ENCODE measurements at regions not wholly inside any gene's neighbourhood (a gene's known extent, or its start where the extent isn't known, plus 50 kb on each side); places are given as distances from the start of the nearest gene placed in this dataset.
"Not testable (repeated sequence)": the region's sequence is repeated elsewhere in the genome, so short reads cannot be mapped to it uniquely, and the experiment has no call there.

DNA sequence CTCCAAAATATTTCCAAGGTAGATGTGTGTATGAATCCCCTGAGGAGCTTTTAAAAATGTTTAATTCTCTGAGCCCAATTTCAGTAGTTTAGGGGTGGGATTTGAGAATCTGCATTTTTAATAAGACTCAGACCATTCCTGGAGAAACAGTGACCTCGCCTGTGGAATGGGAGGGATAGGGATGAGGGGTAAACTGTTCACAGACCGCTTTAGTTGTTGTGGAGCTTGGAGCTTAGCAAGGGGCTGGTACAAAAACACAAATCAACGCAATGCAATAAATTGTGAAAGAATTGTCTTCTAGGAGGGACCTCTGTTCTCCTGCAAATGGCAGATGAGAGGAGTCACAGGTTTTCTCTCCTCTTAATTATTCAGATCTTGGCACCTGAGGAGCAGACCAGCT lies 239.3 kb upstream of the SULF2 start:
- no peak for DNase-seq

DNA sequence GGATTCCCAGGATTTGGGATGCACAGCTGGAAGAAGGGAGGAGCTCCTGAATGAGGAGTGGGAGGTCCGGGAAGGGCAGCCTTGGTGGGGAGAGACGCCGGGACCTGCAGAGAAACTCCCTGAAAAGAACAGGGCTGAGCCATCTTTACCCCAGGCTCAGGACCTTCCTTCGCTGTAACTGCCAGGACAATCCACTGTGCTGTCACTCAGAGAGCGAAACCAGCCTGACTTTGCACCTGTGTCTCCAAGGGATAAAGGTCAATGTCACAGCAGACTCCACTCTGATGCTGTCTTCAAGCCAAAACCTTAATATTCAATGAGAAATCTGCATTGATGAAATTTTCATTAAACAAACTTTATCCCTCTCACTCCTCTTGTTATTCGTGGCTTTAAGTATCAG lies 235.4 kb upstream of the SULF2 start:
- not testable (repeated sequence) for DNase-seq

DNA sequence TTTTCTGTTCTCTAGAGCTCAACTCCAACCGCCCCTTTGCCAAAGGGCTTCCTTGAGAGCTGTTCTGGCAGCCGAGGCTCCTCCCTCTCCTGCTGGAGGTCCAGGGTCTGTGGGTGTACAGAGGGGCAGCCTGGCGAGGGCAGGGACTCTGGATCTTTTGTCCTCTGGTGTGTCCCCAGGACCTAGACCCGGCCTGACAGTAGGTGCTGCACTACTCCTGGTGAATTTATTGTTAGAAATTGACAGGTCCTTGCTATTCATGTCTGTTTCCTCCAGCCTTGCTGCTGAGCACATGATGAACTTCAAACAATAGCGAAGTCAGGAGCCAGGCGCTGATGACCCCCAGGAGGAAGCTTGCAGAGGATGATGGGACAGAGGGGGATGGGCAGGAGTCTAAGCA lies 234.7 kb upstream of the SULF2 start:
- no peak for DNase-seq

DNA sequence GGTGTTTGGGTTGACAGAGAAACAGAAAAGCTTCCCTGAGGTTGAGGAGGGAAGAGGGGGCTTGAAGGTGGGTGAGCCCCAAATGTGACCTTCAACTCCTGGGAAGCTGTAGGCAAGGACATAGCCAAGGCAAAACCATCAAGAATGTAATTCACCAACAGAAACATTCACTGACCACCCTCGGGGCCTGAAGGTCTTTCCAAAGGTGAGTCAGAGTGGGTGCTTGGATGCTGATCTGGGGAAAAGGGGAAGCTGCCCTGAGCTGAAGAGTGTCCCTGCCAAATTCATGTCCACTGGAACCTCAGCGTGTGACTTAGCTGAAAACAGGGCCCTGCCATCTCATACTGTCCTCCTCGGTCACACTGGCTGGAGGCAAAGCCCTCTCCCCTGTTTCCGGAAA lies 234.2 kb upstream of the SULF2 start:
- no peak for DNase-seq

DNA sequence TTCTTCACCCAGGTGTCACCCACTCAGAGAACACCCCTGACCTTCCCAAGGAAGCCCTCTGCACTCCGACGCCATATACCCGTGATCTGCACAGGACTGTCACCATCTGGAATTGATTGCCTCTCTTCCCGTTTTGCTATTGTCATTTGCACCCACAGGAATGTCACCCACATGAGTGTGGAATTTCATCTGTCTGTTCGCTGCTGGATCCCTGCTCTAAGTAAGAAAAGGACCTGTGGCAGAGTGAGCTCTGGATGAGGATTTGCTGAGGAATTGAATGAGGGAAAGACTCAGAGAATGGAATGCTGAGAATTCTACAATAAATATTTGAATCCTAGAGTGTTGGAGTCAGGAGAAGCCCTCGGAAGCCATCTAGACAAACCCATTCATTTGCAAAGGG lies 233.6 kb upstream of the SULF2 start:
- not testable (repeated sequence) for DNase-seq

DNA sequence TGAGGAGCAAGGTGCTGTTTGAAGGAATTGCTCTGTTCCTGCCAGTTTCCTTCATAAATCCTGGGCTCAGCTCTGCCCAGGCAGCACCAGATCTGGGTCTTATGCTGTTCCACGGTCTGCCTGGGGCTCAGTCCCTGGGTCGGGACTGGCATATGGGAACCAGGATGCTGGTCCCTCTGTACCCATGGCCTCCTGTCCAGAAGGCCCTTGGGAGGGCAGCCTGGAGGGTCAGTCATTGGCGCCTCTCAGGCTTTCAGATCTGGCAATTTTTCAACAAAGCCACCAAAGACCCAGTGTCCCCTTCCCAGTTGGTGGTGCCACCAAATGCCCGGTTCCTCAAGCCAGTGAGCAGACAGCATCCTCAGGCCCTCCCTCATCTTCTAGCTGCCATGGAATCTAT lies 232.7 kb upstream of the SULF2 start:
- no peak for DNase-seq

DNA sequence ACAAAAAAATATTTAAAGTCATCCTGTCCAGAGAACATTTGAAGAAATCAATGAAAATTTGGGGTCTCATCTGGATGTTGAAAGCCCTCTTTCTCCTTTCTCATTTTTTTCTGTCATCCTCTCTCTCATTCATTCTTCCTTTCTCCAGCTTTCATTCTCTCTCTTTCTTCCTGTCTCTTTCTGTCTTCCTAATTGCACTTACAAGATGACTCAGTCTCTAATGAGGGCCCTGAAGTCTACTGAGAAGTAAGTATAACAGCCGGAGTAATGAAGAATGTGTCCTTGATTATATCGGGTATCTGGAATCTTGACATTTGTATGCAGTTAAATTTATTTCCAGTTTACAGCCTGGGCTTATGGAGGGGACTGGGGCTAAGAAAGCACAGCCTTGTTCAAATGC lies 232.2 kb upstream of the SULF2 start:
- no peak for DNase-seq

DNA sequence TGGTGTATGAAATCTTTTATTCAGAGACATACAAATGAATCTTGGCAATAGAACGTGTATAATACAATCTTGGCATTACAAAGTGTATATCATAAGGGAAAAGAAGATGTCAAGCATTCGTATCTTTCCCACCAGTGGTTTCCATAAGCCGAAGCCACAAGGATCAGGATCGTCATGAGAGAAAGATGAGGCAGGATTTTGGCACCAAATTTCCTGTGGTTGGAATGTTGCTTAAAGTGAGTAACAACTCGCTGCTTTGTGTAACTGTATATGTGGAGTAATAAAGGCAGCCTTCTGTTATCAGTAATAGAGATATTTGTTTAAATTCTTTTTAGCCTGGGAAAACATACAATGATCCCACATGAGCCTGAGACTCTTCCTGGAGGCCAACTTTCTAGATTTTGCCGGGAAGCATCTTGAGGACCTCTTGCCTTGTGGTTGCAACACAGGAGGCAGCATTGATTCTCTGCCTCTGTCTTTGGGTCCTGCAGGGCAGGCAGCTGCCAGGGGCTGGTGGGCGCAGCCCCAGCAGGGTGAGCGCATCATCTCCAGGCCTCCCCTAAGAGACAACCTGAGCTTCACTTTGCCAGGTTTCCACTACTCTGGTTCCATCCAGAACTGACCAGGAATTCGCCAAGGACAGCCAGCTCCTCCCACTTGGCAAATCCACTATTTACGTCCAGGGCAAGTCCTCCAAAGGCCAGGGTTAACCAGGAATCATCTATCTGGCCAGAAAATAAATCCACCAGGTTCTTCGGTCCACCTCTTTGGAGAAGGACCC lies 230.9 kb upstream of the SULF2 start:
- DNase-seq: no peak

DNA sequence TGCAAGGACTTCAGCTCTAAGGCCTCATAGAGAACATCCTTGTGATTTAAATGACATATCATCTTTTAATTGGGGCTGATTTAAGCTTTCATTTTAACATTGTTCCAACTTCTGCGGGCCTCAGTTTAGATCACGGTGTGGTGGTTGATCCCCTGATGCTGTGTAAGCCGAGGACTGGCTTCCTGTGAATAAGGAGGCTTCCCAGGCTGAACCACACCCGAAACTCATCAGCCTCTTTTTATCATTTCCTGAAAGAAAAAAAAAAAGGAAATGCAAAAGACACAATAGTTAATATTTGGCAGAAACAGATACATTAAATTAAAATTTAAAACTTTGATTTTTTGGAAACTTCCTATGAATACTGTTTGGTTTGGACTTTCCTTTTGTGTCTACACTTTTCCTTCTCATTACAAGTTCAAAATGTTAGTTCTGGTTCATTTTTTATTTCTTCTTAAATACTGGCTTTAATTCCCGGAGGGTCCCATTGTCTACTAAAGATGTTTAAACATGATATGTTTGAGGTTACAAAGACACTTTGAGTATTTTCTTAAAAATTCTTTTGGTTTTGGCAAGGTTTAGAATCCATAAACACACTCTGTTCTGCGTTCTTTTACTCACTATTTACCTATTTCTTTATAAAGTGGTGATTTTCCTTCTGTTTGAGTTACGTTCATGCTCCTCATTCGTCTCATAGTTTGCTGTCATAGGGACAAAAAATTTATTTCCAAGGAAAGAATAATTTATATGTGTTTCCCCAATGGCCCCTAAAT lies 230.0 kb upstream of the SULF2 start:
- DNase-seq: no peak

DNA sequence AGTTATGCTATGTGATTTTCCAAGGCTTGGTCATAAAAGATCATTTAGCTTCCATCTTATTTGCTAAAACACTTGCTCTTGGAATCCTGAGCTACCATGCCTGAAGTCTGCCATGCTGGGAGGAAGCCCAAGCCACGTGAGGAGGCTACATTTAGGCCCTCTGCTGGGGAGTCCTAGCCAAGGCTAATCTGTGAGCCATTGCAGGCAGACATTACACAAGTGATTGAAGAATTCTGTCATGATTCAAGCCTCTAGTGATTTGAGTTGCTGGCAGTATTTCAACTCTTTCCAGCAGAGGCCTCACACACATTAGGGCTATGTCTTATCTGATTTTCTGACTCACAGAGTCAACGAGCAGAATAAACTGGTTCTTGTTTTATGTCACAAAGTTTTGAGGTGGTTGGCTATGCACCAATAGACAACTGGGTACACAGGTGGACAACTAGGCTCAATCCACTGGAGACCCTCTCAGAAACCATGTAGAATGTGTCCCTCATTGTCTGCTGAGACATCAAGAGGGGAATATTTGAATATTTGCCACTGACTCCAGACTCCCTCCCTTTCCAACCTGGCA lies 227.2 kb upstream of the SULF2 start:
- DNase-seq: no peak

DNA sequence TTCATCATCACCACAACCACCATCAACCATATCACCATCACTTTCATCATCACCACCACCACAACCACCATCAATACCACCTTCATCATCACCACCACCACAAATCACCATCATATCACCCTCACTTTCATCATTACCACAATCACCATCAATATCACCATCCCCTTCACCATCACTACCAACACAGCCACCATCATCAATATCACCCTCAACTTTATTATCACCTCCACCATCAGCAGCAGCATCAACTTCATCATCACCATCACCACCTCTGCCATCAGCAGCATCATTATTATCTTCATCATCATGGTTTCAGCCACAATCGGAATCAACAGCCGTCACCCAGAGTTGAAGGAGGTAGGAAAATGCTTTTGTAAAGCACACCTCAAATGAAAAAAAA lies 225.7 kb upstream of the SULF2 start:
- no peak for DNase-seq

DNA sequence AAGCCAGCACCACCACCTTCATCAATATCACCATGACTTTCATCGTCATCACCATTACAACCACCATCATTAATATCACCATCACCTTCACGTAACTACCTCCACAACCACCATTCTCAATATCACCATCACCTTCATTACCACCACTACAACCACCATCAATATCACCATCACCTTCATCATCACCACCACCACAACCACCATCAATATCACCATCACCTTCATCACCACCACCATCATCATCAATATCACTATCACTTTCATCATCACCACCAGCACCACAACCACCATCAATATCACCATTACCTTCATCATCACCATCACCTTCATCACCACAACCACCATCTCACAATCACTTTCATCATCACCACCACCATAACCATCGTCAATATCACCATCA lies 225.3 kb upstream of the SULF2 start:
- DNase-seq: no peak

DNA sequence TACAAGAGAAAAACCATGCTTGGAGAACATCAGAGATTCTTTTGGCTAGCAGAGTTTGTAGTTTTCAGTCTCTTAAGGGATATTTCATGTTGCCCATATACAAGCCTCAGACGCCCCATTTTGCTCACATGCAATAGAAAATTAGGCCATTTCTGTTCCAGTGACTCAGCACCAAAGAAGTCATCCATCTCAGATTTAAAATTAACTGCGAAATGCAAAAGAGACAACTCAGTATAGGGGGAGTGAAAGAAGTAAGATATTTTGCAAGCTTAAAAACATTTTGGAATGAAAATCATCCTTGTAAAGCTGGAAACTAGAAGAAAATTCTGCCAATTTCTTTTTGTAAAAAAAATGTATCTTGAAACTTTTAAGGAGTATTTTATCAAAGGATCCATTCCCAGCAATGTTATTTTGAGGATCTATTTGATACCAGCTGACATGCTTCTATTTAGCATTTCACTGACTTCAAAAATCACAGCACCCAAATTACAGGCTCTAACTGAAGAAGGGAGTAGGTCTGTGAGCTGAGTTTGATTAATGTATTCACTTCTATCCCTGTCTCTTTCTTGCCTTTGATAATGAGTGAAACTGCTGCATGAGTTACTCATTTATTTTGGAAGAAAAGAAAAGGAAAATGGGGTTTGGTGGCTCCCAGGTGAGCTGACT lies 223.7 kb upstream of the SULF2 start:
- DNase-seq: no peak

DNA sequence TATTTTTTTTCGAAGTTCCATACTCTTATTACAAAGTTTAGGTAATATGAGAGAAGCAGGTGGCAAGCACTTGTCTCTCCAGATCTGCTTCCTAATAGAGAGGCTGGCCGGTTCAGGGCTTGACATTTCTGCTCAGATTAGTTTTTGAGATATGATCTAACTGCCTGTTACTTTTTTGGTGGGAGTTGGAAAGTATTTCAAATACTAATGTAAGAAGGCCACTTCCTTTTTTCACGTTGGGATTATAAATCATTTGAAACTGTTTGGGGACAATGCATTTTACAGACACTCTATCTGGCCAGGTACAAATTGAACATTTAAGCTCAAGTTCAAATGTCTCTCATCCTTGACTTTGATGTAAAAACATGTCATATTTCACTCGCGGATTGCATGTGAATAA lies 222.1 kb upstream of the SULF2 start:
- DNase-seq: no peak

DNA sequence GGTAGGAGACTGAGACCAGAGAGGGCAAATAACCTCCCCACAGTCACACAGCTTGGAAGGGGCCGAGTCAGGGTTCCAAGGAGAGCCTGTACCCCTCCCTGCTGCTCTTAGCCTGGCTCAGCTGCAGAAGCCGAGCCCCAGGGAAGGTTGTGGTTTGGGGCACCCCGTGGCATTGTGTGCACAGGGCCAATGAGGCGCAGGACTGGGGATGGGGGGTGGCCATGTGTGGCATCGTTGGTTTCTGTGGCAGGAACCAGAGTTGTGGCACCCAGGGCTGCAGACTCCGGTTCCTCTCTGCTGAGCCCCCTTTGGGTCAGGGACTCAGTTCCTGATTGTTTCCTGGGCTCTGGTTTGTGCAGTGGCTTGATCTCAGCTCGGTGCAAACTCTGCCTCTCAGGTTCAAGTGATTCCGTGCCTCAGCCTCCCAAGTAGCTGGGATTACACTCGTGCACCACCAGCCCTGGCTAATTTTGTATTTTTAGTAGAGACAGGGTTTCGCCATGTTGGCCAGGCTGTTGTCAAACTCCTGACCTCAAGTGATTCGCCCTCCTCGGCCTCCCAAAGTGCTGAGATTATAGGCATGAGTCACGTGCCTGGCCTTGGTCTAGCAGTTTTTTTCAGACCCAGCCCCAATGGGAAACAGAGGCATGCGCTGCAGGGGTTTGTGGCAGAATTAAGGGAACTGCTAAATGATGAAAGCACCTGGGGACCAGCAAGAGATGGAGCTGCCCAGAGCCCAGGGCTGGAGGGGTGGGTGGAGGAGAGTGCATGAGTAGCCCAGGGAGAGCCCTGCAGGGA lies 221.0 kb upstream of the SULF2 start:
- no peak for DNase-seq

DNA sequence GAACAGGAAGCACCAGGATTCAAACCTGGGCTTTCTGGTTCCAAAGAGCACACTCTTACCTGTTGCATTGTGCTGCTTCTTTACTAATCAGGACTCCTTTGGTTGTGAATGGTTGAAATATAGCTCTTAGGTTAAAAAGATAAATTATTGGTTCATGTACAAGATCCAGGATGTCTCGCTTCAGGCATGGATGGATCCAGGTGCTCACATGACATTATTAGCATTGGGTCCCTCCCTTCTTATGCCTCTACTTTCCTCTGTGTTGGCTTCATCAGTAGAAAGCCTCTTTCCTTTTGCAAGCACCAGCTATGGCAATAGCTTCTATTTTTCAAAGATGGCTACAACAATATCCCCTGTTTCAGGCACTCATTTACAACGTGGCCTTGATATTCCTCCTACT lies 217.7 kb upstream of the SULF2 start:
- DNase-seq: no peak

DNA sequence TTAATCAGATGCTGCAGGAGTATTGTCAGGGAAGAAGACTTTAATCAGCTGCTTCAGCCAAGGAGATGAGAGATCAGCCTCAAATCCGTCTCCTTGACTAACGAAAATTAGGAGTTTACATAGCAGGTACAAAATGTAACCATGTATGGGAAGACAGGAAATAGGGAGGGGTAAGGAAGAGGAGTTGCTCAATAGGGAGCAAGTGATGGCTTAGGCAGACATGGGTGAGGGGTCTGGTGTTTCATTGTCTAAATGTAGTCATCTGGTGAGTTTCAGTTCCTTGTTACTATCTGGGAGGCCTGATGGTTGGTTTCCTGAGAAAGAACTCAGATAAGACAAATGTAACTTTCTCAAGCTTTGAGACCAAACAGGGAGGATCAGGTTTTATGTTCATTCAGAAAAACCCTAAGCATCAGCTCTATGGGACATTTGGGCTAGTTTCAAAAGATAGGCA lies 217.3 kb upstream of the SULF2 start:
- DNase-seq: no peak

DNA sequence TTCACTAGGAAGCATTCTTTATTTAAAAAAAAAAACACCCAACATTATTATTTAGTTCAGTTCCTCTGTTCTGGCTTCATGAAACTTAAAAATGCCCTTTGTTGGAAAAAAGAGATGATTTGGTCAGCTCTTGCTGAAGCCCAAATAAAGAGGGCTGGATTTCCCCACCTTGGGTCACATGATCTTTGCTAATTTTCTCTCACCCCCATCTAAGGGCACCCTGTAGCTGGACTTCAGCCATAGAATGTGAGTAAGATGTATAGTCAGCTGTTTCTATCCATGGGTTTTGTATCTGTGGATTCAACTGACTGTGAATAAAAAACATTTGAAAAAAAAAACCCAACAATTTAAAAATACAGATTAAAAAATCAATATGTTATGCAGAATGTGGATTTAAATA lies 213.9 kb upstream of the SULF2 start:
- no peak for DNase-seq

DNA sequence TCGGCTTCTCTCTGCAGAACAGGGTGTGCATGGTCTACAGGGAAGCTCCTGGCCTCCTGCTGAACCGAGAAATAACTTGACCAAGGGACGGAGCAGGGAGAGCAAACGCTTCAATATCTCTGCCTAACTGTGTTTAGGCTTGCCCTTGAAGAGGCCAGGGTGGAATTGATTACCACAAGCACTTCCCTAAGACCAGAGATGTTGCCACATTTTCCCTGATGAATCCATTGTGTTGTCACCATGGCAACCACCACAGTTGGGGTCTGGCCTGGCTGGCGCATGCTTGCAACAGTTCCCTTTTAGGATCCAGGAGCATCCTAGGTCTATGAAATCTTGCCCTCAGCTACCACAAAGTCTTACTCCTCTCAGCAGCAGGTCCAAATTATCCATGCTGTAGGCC lies 213.5 kb upstream of the SULF2 start:
- DNase-seq: no peak

DNA sequence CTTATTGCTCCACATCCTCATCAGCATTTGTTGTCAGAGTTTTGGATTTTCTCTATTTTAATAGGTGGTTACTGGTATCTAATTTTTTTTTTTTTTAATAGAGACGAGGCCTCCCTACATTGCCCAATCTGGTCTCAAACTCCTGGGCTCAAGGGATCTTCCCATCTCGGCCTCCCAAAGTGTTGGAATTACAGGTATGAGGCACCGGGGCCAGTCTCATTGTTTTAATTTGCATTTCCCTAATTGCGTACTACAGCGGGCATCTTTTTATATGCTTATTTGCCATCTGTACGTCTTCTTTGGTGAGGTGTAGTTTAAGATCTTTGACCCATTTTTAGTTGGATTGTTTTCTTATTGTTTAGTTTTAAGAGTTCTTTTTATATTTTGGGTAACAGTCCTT lies 210.4 kb upstream of the SULF2 start:
- DNase-seq: no peak

DNA sequence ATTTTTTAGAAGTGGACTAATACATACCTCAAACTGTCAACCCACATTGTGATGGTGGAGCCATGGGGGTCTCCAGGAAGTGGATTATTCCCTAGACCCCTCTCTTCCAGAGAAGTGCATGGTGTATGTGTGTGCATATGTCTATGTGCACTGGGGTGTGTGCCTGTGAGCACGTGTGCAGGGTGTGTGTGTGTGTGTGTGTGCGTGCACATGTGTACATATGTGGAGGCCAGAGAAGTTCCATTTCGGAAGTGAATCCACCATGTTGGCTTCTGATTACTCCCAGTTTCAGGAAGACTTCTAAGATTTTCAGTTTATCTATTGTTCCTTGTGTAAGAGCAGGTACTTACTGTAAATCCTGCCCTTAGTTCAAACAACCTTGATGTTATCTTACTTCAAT lies 208.5 kb upstream of the SULF2 start:
- no peak for DNase-seq

DNA sequence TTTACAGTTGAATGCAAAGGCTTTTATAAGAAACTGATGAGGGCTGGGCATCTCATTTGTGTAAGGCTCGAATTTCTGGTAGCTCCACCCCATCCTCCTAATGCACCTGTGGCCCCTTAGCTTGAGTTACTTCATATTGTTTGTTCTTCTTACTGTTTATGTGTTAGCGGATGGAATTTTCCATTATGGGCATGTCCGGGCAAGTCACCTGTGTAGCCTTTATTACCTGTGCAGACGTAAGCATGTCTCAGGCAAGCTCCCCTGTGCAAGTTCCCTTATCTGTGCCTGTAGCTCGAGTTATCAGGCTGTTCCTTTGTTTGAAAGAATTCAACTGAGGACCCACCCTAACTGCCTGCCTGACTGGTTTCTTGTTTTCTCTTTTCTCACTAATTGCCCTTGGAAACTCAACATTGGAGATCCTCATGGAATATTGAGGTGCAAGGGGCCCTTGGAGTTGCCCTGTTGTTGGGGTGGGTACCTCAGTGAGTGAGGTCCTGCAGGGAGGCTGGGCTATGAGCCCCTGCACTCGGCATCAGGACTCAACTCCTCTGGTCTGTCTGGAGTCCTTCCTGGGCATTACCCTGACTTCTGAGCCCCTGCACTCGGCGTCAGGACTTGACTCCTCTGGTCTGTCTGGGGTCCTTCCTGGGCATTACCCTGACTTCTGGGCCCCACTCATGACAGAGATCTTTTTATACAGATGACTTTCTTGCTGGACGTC lies 207.9 kb upstream of the SULF2 start:
- DNase-seq: no peak

Measured in activated CD4-positive, alpha-beta T cell treated with anti-CD3 and anti-CD28 coated beads, Interleukin-2, amount 50 U/mL, for 16 hours (primary cell).